ENCODE measurements at regions not wholly inside any gene's neighbourhood (a gene's known extent, or its start where the extent isn't known, plus 50 kb on each side); places are given as distances from the start of the nearest gene placed in this dataset.

DNA sequence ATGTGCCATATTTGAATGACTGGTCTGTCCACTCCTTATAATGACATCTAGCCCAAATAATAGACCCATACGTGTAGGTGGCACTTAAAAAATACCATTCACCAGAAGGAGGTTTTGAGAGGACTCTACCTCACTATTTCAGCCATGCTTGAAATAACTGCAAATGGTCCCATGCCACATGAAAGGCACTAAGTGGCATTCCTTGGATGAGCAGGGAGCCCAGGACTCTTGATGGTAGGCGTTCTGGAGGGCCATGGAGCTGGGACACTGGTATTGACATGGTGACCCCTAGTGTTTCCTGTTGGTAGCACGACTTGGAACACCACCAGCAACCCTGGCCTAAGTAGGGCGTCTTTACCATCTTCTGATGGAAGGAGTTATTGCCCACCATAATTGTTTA, 148.7 kb upstream of the ZFHX3 start:
- peaks cover 6% of the 10 kb centered on the region for H3K4me1 ChIP-seq (ENCODE audit: insufficient read depth, low read length)
- H2AFZ ChIP-seq (ENCODE audit: low read length), result no peak overlapping the region
- no peaks in the 10 kb centered on the region for H4K20me1 ChIP-seq (ENCODE audit: insufficient read depth, low read length)
- DNase-seq (ENCODE audit: insufficient read length, low spot score, missing footprints), result no peak
- TF ChIP-seq CTCF (IDR thresholded peaks at IDR 0.05; ENCODE audit: extremely low read depth, low read depth, low read length), result peak; percentile 77
- H3K36me3 ChIP-seq (ENCODE audit: insufficient read depth, low read length), result no peaks in the 10 kb centered on the region
- no peak overlapping the region for H3K4me2 ChIP-seq (ENCODE audit: insufficient read depth, low read length)
- H3K9me3 ChIP-seq (ENCODE audit: low read depth, low read length), result no peaks in the 10 kb centered on the region
- no peaks in the 10 kb centered on the region for H3K79me2 ChIP-seq (ENCODE audit: insufficient read depth, low read length)
- no peak overlapping the region for H3K4me3 ChIP-seq (ENCODE audit: insufficient read depth, low read length)
- H3K27ac ChIP-seq (ENCODE audit: low read depth, low read length), result no peak overlapping the region
- H3K27me3 ChIP-seq (ENCODE audit: insufficient read depth, low read length), result no peaks in the 10 kb centered on the region

DNA sequence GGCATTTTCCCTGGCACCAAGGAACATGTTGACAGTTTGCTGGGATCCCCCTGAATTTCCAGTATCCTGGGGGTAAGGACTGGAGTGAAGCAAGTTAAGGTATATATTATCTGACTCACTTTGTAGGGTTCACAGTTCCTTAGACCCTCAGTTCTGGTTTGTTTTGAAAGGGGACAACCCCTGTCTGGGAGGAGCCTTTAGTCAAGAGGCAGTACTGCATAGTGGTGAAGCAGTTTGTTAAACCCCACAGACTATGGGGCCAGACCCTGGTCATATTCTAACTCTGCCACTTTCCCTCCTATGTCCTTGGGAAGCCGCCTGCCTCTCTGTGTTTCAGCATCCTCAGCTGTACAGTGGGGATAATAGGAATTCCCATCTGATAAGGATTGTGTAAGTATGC, 145.5 kb upstream of the ZFHX3 start:
- no peak overlapping the region for H2AFZ ChIP-seq (ENCODE audit: low read length)
- no peak overlapping the region for H3K4me3 ChIP-seq (ENCODE audit: insufficient read depth, low read length)
- H3K4me1 ChIP-seq (ENCODE audit: insufficient read depth, low read length), result no peaks in the 10 kb centered on the region
- no peaks in the 10 kb centered on the region for H3K79me2 ChIP-seq (ENCODE audit: insufficient read depth, low read length)
- no peak overlapping the region for H3K27ac ChIP-seq (ENCODE audit: low read depth, low read length)
- DNase-seq (ENCODE audit: insufficient read length, low spot score, missing footprints), result no peak
- H3K27me3 ChIP-seq (ENCODE audit: insufficient read depth, low read length), result no peaks in the 10 kb centered on the region
- H3K4me2 ChIP-seq (ENCODE audit: insufficient read depth, low read length), result no peak overlapping the region
- H3K36me3 ChIP-seq (ENCODE audit: insufficient read depth, low read length), result no peaks in the 10 kb centered on the region
- TF ChIP-seq CTCF (IDR thresholded peaks at IDR 0.05; ENCODE audit: extremely low read depth, low read depth, low read length), result no peak
- no peaks in the 10 kb centered on the region for H4K20me1 ChIP-seq (ENCODE audit: insufficient read depth, low read length)
- no peaks in the 10 kb centered on the region for H3K9me3 ChIP-seq (ENCODE audit: low read depth, low read length)

DNA sequence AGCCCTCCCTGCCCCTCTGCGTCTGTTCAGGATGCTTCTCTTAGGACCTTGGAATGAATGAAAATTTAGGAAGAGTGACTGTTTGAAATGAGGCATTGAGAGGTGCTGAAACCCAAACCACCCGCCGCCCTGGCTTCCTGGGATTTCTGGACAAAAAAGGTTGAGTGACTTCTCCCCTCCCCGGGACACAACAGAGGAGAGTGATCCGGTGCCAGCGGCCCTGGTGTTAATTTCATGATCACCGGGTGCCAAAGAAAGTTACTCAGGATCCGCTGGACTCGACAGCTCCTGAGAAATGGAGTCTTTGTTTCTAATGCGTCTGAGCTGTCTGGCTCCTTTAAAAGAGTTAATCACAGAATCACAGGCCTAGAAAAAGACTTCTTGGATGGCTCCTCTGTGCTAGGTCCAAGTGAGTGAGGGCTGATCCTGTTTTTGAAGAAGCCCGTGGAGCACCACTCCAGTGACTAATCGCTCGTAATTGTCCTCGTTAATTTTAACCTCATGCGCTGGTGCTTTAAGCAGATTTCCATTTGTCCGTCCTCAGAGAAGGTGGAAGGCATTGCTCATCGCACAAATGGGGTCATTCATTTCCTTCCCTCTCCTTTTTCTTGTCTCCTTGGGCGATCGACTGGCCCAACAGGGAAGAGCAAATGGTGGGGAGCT, 144.4 kb upstream of the ZFHX3 start:
- H4K20me1 ChIP-seq (ENCODE audit: insufficient read depth, low read length), result no peaks in the 10 kb centered on the region
- TF ChIP-seq CTCF (IDR thresholded peaks at IDR 0.05; ENCODE audit: extremely low read depth, low read depth, low read length), result no peak
- DNase-seq (ENCODE audit: insufficient read length, low spot score, missing footprints), result no peak
- H3K27me3 ChIP-seq (ENCODE audit: insufficient read depth, low read length), result no peaks in the 10 kb centered on the region
- no peaks in the 10 kb centered on the region for H3K9me3 ChIP-seq (ENCODE audit: low read depth, low read length)
- no peak overlapping the region for H2AFZ ChIP-seq (ENCODE audit: low read length)
- no peaks in the 10 kb centered on the region for H3K36me3 ChIP-seq (ENCODE audit: insufficient read depth, low read length)
- H3K4me2 ChIP-seq (ENCODE audit: insufficient read depth, low read length), result no peak overlapping the region
- H3K4me1 ChIP-seq (ENCODE audit: insufficient read depth, low read length), result no peaks in the 10 kb centered on the region
- H3K79me2 ChIP-seq (ENCODE audit: insufficient read depth, low read length), result no peaks in the 10 kb centered on the region
- no peak overlapping the region for H3K4me3 ChIP-seq (ENCODE audit: insufficient read depth, low read length)
- H3K27ac ChIP-seq (ENCODE audit: low read depth, low read length), result no peak overlapping the region

DNA sequence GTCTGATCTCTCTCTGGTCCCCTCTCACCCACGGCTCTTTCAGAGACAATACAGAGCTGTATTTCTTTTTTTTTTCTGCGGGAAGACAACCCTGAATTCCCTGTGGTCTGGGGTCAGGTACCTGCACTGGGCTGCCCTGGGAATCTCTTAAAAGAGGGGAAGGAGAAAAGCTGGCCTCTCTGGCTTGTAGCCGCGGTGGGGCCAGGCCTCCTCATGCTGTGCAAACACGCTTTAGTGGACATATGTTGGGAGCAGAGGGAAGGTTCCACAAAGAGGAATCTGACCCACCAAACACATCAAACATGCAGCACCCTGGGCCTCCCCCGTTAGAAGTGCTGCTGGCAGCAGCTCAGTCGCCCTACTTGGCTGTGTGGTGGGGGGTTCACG, 143.7 kb upstream of the ZFHX3 start:
- Histone ChIP-seq H3K4me2 (ENCODE audit: insufficient read depth, low read length) (no peak overlapping the region), H3K36me3 (ENCODE audit: insufficient read depth, low read length) (no peaks in the 10 kb centered on the region), H3K9me3 (ENCODE audit: low read depth, low read length) (no peaks in the 10 kb centered on the region), H3K4me1 (ENCODE audit: insufficient read depth, low read length) (no peaks in the 10 kb centered on the region), H3K4me3 (ENCODE audit: insufficient read depth, low read length) (no peak overlapping the region), H3K79me2 (ENCODE audit: insufficient read depth, low read length) (no peaks in the 10 kb centered on the region), H3K27ac (ENCODE audit: low read depth, low read length) (no peak overlapping the region), H3K27me3 (ENCODE audit: insufficient read depth, low read length) (no peaks in the 10 kb centered on the region), H4K20me1 (ENCODE audit: insufficient read depth, low read length) (no peaks in the 10 kb centered on the region), H2AFZ (ENCODE audit: low read length) (no peak overlapping the region)
- DNase-seq (ENCODE audit: insufficient read length, low spot score, missing footprints), result no peak
- TF ChIP-seq CTCF (IDR thresholded peaks at IDR 0.05; ENCODE audit: extremely low read depth, low read depth, low read length), result no peak
